ENCODE measurements at regions not wholly inside any gene's neighbourhood (a gene's known extent, or its start where the extent isn't known, plus 50 kb on each side); places are given as distances from the start of the nearest gene placed in this dataset.

GRCh38 chr17:27396941-27397340, 59.3 kb upstream of the KSR1 start:
- no peak for TF ChIP-seq CTCF (IDR thresholded peaks at IDR 0.05 in 4 of 5, conservative IDR thresholded peaks at IDR 0.05 in 1 of 5)
- TF ChIP-seq POLR2A (IDR thresholded peaks at IDR 0.05): no peak

Data from gastrocnemius medialis (tissue), 4 donors.